ENCODE measurements at regions not wholly inside any gene's neighbourhood (a gene's known extent, or its start where the extent isn't known, plus 50 kb on each side); places are given as distances from the start of the nearest gene placed in this dataset.
A peak's percentile ranks its signal among the peaks of the same experiment; 100 is the strongest.

- DNase-seq (ENCODE audit: low spot score): peak; percentile 15
Observed at GRCh38 chr12:115506822-115507559, 770.5 kb downstream of the MED13L start.

GRCh38 chr12:115504306-115505290 is 772.9 kb downstream of the MED13L start:
- no peak for DNase-seq (ENCODE audit: low spot score)

- no peak for DNase-seq (ENCODE audit: low spot score)
Observed at GRCh38 chr12:115500872-115501271, 776.6 kb downstream of the MED13L start.

GRCh38 chr12:115495300-115495699 is 782.2 kb downstream of the MED13L start:
- DNase-seq (ENCODE audit: low spot score): no peak

- DNase-seq (ENCODE audit: low spot score): no peak
Observed at GRCh38 chr12:115492553-115492952, 784.9 kb downstream of the MED13L start.

GRCh38 chr12:115491511-115492250 is 785.8 kb downstream of the MED13L start:
- DNase-seq (ENCODE audit: low spot score): no peak

GRCh38 chr12:115489253-115489652 is 788.2 kb downstream of the MED13L start:
- DNase-seq (ENCODE audit: low spot score): no peak

- DNase-seq (ENCODE audit: low spot score): no peak
Observed at GRCh38 chr12:115485967-115486366, 791.5 kb downstream of the MED13L start.

- no peak for DNase-seq (ENCODE audit: low spot score)
Observed at GRCh38 chr12:115485503-115485902, 792.0 kb downstream of the MED13L start.

GRCh38 chr12:115482943-115483342 is 794.5 kb downstream of the MED13L start:
- DNase-seq (ENCODE audit: low spot score): no peak

- DNase-seq (ENCODE audit: low spot score): no peak
Observed at GRCh38 chr12:115481141-115481540, 796.4 kb downstream of the MED13L start.

GRCh38 chr12:115478505-115478904 is 794.5 kb upstream of the TBX3 start:
- DNase-seq (ENCODE audit: low spot score): no peak

- DNase-seq (ENCODE audit: low spot score): no peak
Observed at GRCh38 chr12:115474539-115475353, 790.8 kb upstream of the TBX3 start.

GRCh38 chr12:115473257-115473956 is 789.4 kb upstream of the TBX3 start:
- DNase-seq (ENCODE audit: low spot score): no peak

- no peak for DNase-seq (ENCODE audit: low spot score)
Observed at GRCh38 chr12:115472852-115473251, 788.9 kb upstream of the TBX3 start.

- DNase-seq (ENCODE audit: low spot score): no peak
Observed at GRCh38 chr12:115470977-115471376, 787.0 kb upstream of the TBX3 start.

GRCh38 chr12:115470526-115470925 is 786.6 kb upstream of the TBX3 start:
- no peak for DNase-seq (ENCODE audit: low spot score)

GRCh38 chr12:115468087-115468510 is 784.1 kb upstream of the TBX3 start:
- DNase-seq (ENCODE audit: low spot score): peak; percentile 41

GRCh38 chr12:115467531-115467930 is 783.6 kb upstream of the TBX3 start:
- DNase-seq (ENCODE audit: low spot score): no peak

GRCh38 chr12:115466076-115466475 is 782.1 kb upstream of the TBX3 start:
- peak; percentile 54 for DNase-seq (ENCODE audit: low spot score)

GRCh38 chr12:115464661-115465060 is 780.7 kb upstream of the TBX3 start:
- DNase-seq (ENCODE audit: low spot score): no peak

All from AG20443 (cell line).